ENCODE measurements at regions not wholly inside any gene's neighbourhood (a gene's known extent, or its start where the extent isn't known, plus 50 kb on each side); places are given as distances from the start of the nearest gene placed in this dataset.

- H3K36me3 ChIP-seq (ENCODE audit: low read depth): no peaks in the 10 kb centered on the region
- intact Hi-C loops (cut with micrococcal nuclease; ENCODE audit: unreplicated experiment): no loop called here
- no peaks in the 10 kb centered on the region for H4K20me1 ChIP-seq (ENCODE audit: insufficient read depth)
- TF ChIP-seq EZH2 (IDR thresholded peaks at IDR 0.05; ENCODE audit: low read depth) (no peak), CTCF (conservative IDR thresholded peaks at IDR 0.05) (no peak)
- ChIA-PET CTCF (no interaction called here), POLR2A (ENCODE audit: unreplicated experiment) (no interaction called here)
- no TSS peak for BruUV-seq (replicated peaks)
- no peaks in the 10 kb centered on the region for H3K9me3 ChIP-seq (ENCODE audit: insufficient read depth, low read depth)
- H3K9me2 ChIP-seq (ENCODE audit: insufficient read depth): no peaks in the 10 kb centered on the region
- no peak overlapping the region for H3K4me2 ChIP-seq
- H3K79me2 ChIP-seq (ENCODE audit: low read depth): no peaks in the 10 kb centered on the region
- H3K27me3 ChIP-seq (ENCODE audit: insufficient read depth, low read depth): peaks cover 23% of the 10 kb centered on the region; the same call in 1 of the 2 replicates
- no peak overlapping the region for H2AFZ ChIP-seq
- no peak overlapping the region for H3K27ac ChIP-seq
- H3K4me3 ChIP-seq: no peak overlapping the region
- no peaks in the 10 kb centered on the region for H3F3A ChIP-seq (ENCODE audit: insufficient read depth, low read depth)
- no peaks in the 10 kb centered on the region for H3K4me1 ChIP-seq (replicated peaks; ENCODE audit: insufficient read depth)
- no peak for DNase-seq
Observed at GRCh38 chr2:6418291-6418690, 447.4 kb downstream of the CMPK2 start.

- no peaks in the 10 kb centered on the region for H4K20me1 ChIP-seq (ENCODE audit: insufficient read depth)
- H3K4me2 ChIP-seq: no peak overlapping the region
- no peak overlapping the region for H3K27ac ChIP-seq
- ChIA-PET POLR2A (ENCODE audit: unreplicated experiment) (no interaction called here), CTCF (no interaction called here)
- no peak overlapping the region for H2AFZ ChIP-seq
- H3K9me2 ChIP-seq (ENCODE audit: insufficient read depth): no peaks in the 10 kb centered on the region
- intact Hi-C loops (cut with micrococcal nuclease; ENCODE audit: unreplicated experiment): no loop called here
- H3K9me3 ChIP-seq (ENCODE audit: insufficient read depth, low read depth): no peaks in the 10 kb centered on the region
- H3F3A ChIP-seq (ENCODE audit: insufficient read depth, low read depth): no peaks in the 10 kb centered on the region
- no peaks in the 10 kb centered on the region for H3K4me1 ChIP-seq (replicated peaks; ENCODE audit: insufficient read depth)
- H3K36me3 ChIP-seq (ENCODE audit: low read depth): no peaks in the 10 kb centered on the region
- H3K27me3 ChIP-seq (ENCODE audit: insufficient read depth, low read depth): peaks cover 23% of the 10 kb centered on the region; the same call in 1 of the 2 replicates
- TF ChIP-seq CTCF (conservative IDR thresholded peaks at IDR 0.05): no peak
- no peaks in the 10 kb centered on the region for H3K79me2 ChIP-seq (ENCODE audit: low read depth)
- BruUV-seq (replicated peaks): no TSS peak
- no peak overlapping the region for H3K4me3 ChIP-seq
- no peak for DNase-seq
Observed at GRCh38 chr2:6421138-6421730, 444.5 kb downstream of the CMPK2 start.

- peaks cover 23% of the 10 kb centered on the region; the same call in 1 of the 2 replicates for H3K27me3 ChIP-seq (ENCODE audit: insufficient read depth, low read depth)
- H3K9me2 ChIP-seq (ENCODE audit: insufficient read depth): no peaks in the 10 kb centered on the region
- no peaks in the 10 kb centered on the region for H3K36me3 ChIP-seq (ENCODE audit: low read depth)
- POLR2A ChIA-PET (ENCODE audit: unreplicated experiment): no interaction called here
- no peak overlapping the region for H3K4me3 ChIP-seq
- no peak for DNase-seq
- H2AFZ ChIP-seq: no peak overlapping the region
- H4K20me1 ChIP-seq (ENCODE audit: insufficient read depth): no peaks in the 10 kb centered on the region
- no peak overlapping the region for H3K4me2 ChIP-seq
- H3F3A ChIP-seq (ENCODE audit: insufficient read depth, low read depth): no peaks in the 10 kb centered on the region
- H3K79me2 ChIP-seq (ENCODE audit: low read depth): no peaks in the 10 kb centered on the region
- H3K4me1 ChIP-seq (replicated peaks; ENCODE audit: insufficient read depth): no peaks in the 10 kb centered on the region
- no peak overlapping the region for H3K27ac ChIP-seq
- intact Hi-C loops (cut with micrococcal nuclease; ENCODE audit: unreplicated experiment): no loop called here
- CTCF ChIA-PET: no interaction called here
- no TSS peak for BruUV-seq (replicated peaks)
- TF ChIP-seq EZH2 (IDR thresholded peaks at IDR 0.05; ENCODE audit: low read depth): no peak
- no peak for TF ChIP-seq CTCF (conservative IDR thresholded peaks at IDR 0.05)
- no peaks in the 10 kb centered on the region for H3K9me3 ChIP-seq (ENCODE audit: insufficient read depth, low read depth)
Observed at GRCh38 chr2:6421888-6422287, 443.8 kb downstream of the CMPK2 start.

Data from PC-9 (cell line).